Naive thymus-derived CD4-positive, alpha-beta T cell (primary cell): ENCODE measurements at regions not wholly inside any gene's neighbourhood (a gene's known extent, or its start where the extent isn't known, plus 50 kb on each side); places are given as distances from the start of the nearest gene placed in this dataset.

ENCODE experiments used
- ATAC-seq: fragments of 150-1000 bp; cut with Tn5 transposase; 2 replicates; pipeline ENCODE4 v1.10.0; 2021; ENCODE audit warnings: mild to moderate bottlenecking, moderate library complexity
- CTCF ChIA-PET: fragments of 350-600 bp; sonication (Branson Sonifier 250); formaldehyde crosslinking; loops from one replicate; lab custom pipeline; 2021; ENCODE audit warnings: antibody characterized with exemption; lab: Charles Lee
- POLR2A ChIA-PET: fragments of 350-600 bp; sonication (Branson Sonifier 250); formaldehyde crosslinking; loops from one replicate; lab custom pipeline; 2021; ENCODE audit warnings: antibody characterized with exemption, inconsistent platforms; lab: Charles Lee
- DNase-seq, 9 donors: peaks; one replicate each; pipeline versions ENCODE4 v3.0.0 to v3.0.0-alpha.2; 2020 to 2022; ENCODE audit warnings: mixed read lengths in 1 of 9
- H3K27ac ChIP-seq: one replicate; pipeline ENCODE4 v1.7.0; 2013; ENCODE audit warnings: mild to moderate bottlenecking, low read depth, low read length, moderate library complexity
- H3K27me3 ChIP-seq, 2 donors: one replicate each; pipeline ENCODE4 v1.7.0; 2013; ENCODE audit warnings: low read length in 2 of 2, mild to moderate bottlenecking in 2 of 2, moderate library complexity in 2 of 2; ENCODE audit not compliant: control insufficient read depth in 2 of 2, insufficient read depth in 2 of 2
- H3K36me3 ChIP-seq, 3 experiments: 1 replicate in 2 of 3; 2 replicates in 1 of 3; pipeline ENCODE4 v1.7.0; 2013; ENCODE audit warnings: low read length in 3 of 3, mild to moderate bottlenecking in 3 of 3, moderate library complexity in 1 of 3; ENCODE audit not compliant: insufficient read depth in 3 of 3, control insufficient read depth in 2 of 3
- H3K4me1 ChIP-seq, 2 donors: one replicate each; pipeline ENCODE4 v1.7.0; 2013; ENCODE audit warnings: low read length in 2 of 2, mild to moderate bottlenecking in 2 of 2, moderate library complexity in 1 of 2; ENCODE audit not compliant: control insufficient read depth in 2 of 2, insufficient read depth in 2 of 2
- H3K4me3 ChIP-seq: 2 replicates; pipeline ENCODE4 v1.7.0; 2013; ENCODE audit warnings: mild to moderate bottlenecking, low read length
- H3K9me3 ChIP-seq, 3 experiments: 1 replicate in 2 of 3; 2 replicates in 1 of 3; pipeline ENCODE4 v1.7.0; 2013; ENCODE audit warnings: low read length in 3 of 3; ENCODE audit not compliant: control insufficient read depth in 2 of 3
- H3K27ac Mint-ChIP-seq, 9 donors: one replicate each; pipeline ENCODE4 v1.8.0; 2020 to 2022; ENCODE audit warnings: mixed read lengths in 9 of 9, mild to moderate bottlenecking in 8 of 9, moderate library complexity in 5 of 9, inconsistent platforms in 2 of 9
- H3K27me3 Mint-ChIP-seq, 5 donors: one replicate each; pipeline ENCODE4 v1.8.0; 2021 to 2022; ENCODE audit warnings: mixed read lengths in 5 of 5, mild to moderate bottlenecking in 1 of 5
- H3K36me3 Mint-ChIP-seq, 5 donors: one replicate each; pipeline ENCODE4 v1.8.0; 2020 to 2022; ENCODE audit warnings: mixed read lengths in 5 of 5, mild to moderate bottlenecking in 3 of 5, inconsistent platforms in 1 of 5
- H3K4me1 Mint-ChIP-seq, 7 donors: one replicate each; pipeline ENCODE4 v1.8.0; 2020 to 2022; ENCODE audit warnings: mixed read lengths in 7 of 7, mild to moderate bottlenecking in 3 of 7, inconsistent platforms in 1 of 7
- H3K4me3 Mint-ChIP-seq, 10 donors: one replicate each; pipeline ENCODE4 v1.8.0; 2020 to 2022; ENCODE audit warnings: mild to moderate bottlenecking in 10 of 10, mixed read lengths in 10 of 10, moderate library complexity in 6 of 10, inconsistent platforms in 2 of 10
- H3K9me3 Mint-ChIP-seq, 11 donors: one replicate each; pipeline ENCODE4 v1.8.0; 2020 to 2022; ENCODE audit warnings: mixed read lengths in 11 of 11, mild to moderate bottlenecking in 4 of 11, inconsistent platforms in 1 of 11, moderate library complexity in 1 of 11
- intact Hi-C, 2 donors: fragments of 100-400 bp; cut with micrococcal nuclease; formaldehyde crosslinking; loops; one replicate each; pipeline ENCODE4 v1.15.1; 2023

DNA sequence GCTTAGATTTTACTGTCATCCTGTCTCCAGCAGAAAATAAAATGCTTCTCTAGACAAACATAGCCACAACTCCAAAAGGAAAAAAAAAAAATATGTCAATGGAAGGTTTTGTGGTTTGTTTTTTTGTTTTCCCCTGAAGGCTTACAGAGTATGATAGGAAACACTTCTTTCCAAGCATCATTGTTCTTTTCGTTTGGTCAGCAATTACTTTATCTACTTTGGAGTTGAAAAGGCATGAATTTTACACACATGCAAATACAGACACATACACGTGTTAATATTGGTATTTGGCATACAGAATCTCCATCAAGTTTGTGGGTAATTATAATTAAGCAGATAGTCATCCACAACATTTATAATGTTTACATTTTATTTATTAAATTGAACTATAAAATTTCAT lies 496.9 kb upstream of the MBL2 start:
- H3K9me3 ChIP-seq: no peaks in the 10 kb centered on the region
- H3K4me1 ChIP-seq: no peaks in the 10 kb centered on the region
- ChIA-PET POLR2A (no interaction called here), CTCF (no interaction called here)
- Mint-ChIP-seq H3K27ac (no peak overlapping the region), H3K9me3 (peaks cover 0 to 26% (median 9%) of the 10 kb centered on the region in 11 donors), H3K4me3 (no peak overlapping the region), H3K36me3 (no peaks in the 10 kb centered on the region), H3K4me1 (no peaks in the 10 kb centered on the region), H3K27me3 (no peaks in the 10 kb centered on the region)
- no peak overlapping the region for H3K4me3 ChIP-seq
- ATAC-seq: no peak
- DNase-seq: no peak
- no peaks in the 10 kb centered on the region for H3K36me3 ChIP-seq
- intact Hi-C loops: no loop called here
- no peaks in the 10 kb centered on the region for H3K27me3 ChIP-seq
- no peak overlapping the region for H3K27ac ChIP-seq

DNA sequence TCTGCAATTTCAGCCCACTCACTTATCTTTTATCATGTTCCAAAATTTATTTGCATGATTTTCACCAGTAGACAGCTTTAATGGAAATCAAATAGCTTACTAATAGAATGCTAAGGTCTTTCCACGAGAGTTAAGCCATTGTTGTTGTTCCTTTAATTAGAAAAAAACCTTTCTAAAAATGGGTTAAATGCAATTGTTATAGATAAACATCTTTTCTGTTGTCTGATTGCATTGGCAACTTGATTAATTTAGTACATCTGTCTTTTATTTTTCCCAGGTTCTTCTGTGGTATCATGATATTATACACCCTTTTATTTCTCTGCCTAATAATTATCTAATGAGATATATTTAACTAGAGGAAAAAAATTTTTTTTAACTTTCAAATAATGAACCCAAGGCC lies 487.6 kb upstream of the MBL2 start:
- H3K36me3 ChIP-seq: no peaks in the 10 kb centered on the region
- no peaks in the 10 kb centered on the region for H3K4me1 ChIP-seq
- H3K36me3 Mint-ChIP-seq: no peaks in the 10 kb centered on the region
- H3K27me3 Mint-ChIP-seq: no peaks in the 10 kb centered on the region
- H3K4me1 Mint-ChIP-seq: no peaks in the 10 kb centered on the region
- ChIA-PET CTCF (no interaction called here), POLR2A (no interaction called here)
- intact Hi-C loops: no loop called here
- ATAC-seq (no peak), DNase-seq (no peak)
- no peak overlapping the region for H3K27ac Mint-ChIP-seq
- no peak overlapping the region for H3K4me3 ChIP-seq
- no peaks in the 10 kb centered on the region for H3K27me3 ChIP-seq
- H3K9me3 Mint-ChIP-seq: peaks cover 0 to 21% (median 4%) of the 10 kb centered on the region in 11 donors
- no peak overlapping the region for H3K4me3 Mint-ChIP-seq
- H3K27ac ChIP-seq: no peak overlapping the region
- no peaks in the 10 kb centered on the region for H3K9me3 ChIP-seq

DNA sequence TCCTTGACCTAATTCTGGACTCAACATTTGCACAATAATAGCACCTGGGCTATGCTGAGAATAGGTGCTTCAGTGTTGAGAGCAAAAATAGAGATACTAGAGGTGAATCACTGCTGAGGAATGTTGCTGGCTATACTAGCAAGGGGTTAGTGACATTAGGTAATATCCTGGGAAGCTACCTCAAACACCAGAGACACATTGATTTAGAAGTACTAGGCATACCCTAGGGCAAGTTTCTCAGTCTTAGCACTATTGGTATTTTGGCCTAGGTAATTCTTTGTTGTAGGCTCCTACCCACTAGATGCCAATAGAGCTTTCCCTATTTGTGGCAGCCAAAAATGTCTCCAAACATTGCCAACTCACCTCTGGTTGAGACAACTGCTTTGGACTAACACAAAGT lies 484.0 kb upstream of the MBL2 start:
- Histone ChIP-seq H3K9me3 (no peaks in the 10 kb centered on the region), H3K27ac (no peak overlapping the region), H3K4me1 (no peaks in the 10 kb centered on the region), H3K27me3 (no peaks in the 10 kb centered on the region), H3K36me3 (no peaks in the 10 kb centered on the region), H3K4me3 (no peak overlapping the region)
- intact Hi-C loops: no loop called here
- no peaks in the 10 kb centered on the region for H3K4me1 Mint-ChIP-seq
- H3K27me3 Mint-ChIP-seq: no peaks in the 10 kb centered on the region
- no peak for ATAC-seq
- DNase-seq: no peak
- CTCF ChIA-PET: no interaction called here
- no peak overlapping the region for H3K27ac Mint-ChIP-seq
- H3K4me3 Mint-ChIP-seq: no peak overlapping the region
- H3K9me3 Mint-ChIP-seq: peaks cover 0 to 24% (median 13%) of the 10 kb centered on the region in 11 donors
- H3K36me3 Mint-ChIP-seq: no peaks in the 10 kb centered on the region
- POLR2A ChIA-PET: no interaction called here

DNA sequence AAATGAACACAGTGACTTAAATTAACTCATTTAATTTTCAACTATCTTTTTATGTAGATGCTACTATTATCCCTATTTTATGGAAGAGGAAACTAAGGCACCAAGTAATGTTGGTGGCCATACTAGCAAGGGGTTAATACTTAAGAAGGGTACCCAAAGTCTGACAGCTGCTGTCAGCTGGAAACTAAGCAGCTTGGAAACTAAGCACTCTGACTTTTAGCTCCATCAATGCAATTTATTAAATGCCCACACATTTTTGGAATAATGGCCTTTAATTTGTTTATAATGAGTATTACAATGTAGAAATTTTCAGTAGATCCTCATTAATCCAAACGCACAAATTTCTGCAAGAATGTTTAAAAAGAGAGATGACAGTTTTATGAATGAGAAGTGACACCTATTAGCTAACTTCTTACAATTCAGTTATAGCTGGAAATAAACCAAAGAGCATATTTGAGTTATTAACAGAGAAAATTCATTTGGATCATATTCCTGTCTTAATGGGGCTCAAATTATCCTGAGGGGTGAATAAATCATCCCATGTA lies 483.1 kb upstream of the MBL2 start:
- Histone ChIP-seq H3K27ac (no peak overlapping the region), H3K9me3 (no peaks in the 10 kb centered on the region), H3K36me3 (no peaks in the 10 kb centered on the region), H3K27me3 (no peaks in the 10 kb centered on the region), H3K4me1 (no peaks in the 10 kb centered on the region), H3K4me3 (no peak overlapping the region)
- intact Hi-C loops: no loop called here
- Mint-ChIP-seq H3K9me3 (peaks cover 0 to 24% (median 6%) of the 10 kb centered on the region in 11 donors), H3K4me1 (no peaks in the 10 kb centered on the region), H3K36me3 (no peaks in the 10 kb centered on the region), H3K4me3 (no peak overlapping the region), H3K27ac (no peak overlapping the region), H3K27me3 (no peaks in the 10 kb centered on the region)
- ATAC-seq (no peak), DNase-seq (no peak)
- ChIA-PET CTCF (no interaction called here), POLR2A (no interaction called here)

DNA sequence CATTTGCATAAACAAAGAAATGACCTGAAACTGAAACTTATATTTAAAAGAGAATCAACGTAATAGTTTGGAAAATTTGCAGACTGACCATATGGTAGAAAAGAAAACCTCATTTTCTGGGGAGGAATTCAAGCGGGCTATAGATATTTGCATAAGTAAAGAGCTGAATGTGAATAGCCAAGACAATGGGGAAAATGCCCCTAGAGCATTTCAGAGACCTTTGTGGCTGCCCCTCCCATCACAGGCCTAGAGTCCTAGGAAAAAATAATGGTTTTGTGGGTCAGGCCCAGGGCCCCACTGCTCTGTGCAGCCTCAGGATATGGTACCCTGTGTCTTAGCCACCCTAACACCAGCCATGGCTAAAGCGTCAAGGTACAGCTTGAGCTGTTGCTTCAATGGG lies 480.6 kb upstream of the MBL2 start:
- H3K9me3 Mint-ChIP-seq: peaks cover 0 to 26% (median 9%) of the 10 kb centered on the region in 11 donors
- no peaks in the 10 kb centered on the region for H3K4me1 Mint-ChIP-seq
- H3K4me3 Mint-ChIP-seq: no peak overlapping the region
- ChIA-PET CTCF (no interaction called here), POLR2A (no interaction called here)
- Histone ChIP-seq H3K27ac (no peak overlapping the region), H3K9me3 (no peaks in the 10 kb centered on the region), H3K36me3 (no peaks in the 10 kb centered on the region), H3K4me1 (no peaks in the 10 kb centered on the region), H3K27me3 (no peaks in the 10 kb centered on the region), H3K4me3 (no peak overlapping the region)
- no peak for ATAC-seq
- no peaks in the 10 kb centered on the region for H3K36me3 Mint-ChIP-seq
- no peaks in the 10 kb centered on the region for H3K27me3 Mint-ChIP-seq
- intact Hi-C loops: no loop called here
- H3K27ac Mint-ChIP-seq: no peak overlapping the region
- no peak for DNase-seq

DNA sequence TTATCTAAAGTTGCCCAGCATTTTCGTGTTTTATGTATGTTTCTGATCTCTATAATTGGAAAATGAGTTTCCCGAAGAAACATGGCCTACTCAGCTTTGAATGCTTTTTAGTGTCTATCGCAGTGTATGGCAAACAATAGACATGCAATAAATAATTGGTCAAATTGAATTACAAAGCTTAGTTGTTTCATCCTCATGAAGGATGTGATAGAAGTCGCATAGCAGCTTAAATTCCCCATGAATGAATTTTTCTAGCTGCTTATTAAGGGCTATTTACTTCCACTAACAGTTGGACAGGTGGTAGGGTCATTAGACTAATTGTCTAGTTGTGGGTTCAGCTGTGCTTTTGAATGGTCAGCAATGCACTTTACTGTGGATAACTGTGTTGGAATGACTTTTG lies 467.3 kb upstream of the MBL2 start:
- POLR2A ChIA-PET: no interaction called here
- CTCF ChIA-PET: no interaction called here
- Histone ChIP-seq H3K27me3 (no peaks in the 10 kb centered on the region), H3K36me3 (no peaks in the 10 kb centered on the region), H3K4me1 (no peaks in the 10 kb centered on the region), H3K4me3 (no peak overlapping the region), H3K27ac (no peak overlapping the region), H3K9me3 (no peaks in the 10 kb centered on the region)
- peaks cover 0 to 1% (median 0%) of the 10 kb centered on the region in 7 donors for H3K4me1 Mint-ChIP-seq
- DNase-seq (no peak), ATAC-seq (no peak)
- intact Hi-C loops: no loop called here
- H3K36me3 Mint-ChIP-seq: no peaks in the 10 kb centered on the region
- H3K27ac Mint-ChIP-seq: no peak overlapping the region
- peaks cover 0 to 20% (median 5%) of the 10 kb centered on the region in 11 donors for H3K9me3 Mint-ChIP-seq
- H3K4me3 Mint-ChIP-seq: no peak overlapping the region
- H3K27me3 Mint-ChIP-seq: no peaks in the 10 kb centered on the region

DNA sequence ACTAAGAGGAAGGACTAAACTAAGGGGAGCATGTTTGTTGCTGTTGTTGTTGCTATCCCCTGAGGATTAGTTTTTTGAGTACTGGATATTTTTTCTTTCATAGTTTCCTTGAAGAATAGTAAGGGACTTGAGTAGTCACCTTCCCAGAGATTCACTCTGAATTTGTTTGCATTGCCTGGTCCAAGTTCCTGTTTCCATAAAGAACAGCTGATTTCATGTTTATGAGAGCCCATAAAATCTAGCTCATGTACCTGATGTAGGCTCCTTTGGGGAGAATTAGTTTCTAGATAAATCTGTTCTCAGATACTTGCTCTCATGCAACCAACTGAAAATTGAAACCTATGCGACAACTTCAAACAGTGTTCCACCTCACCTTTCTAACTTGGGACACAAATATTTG lies 464.4 kb upstream of the MBL2 start:
- ATAC-seq: no peak
- Mint-ChIP-seq H3K36me3 (no peaks in the 10 kb centered on the region), H3K4me1 (no peaks in the 10 kb centered on the region), H3K27me3 (no peaks in the 10 kb centered on the region), H3K27ac (no peak overlapping the region), H3K9me3 (peaks cover 0 to 31% (median 5%) of the 10 kb centered on the region in 11 donors), H3K4me3 (no peak overlapping the region)
- no peak for DNase-seq
- H3K27me3 ChIP-seq: no peaks in the 10 kb centered on the region
- POLR2A ChIA-PET: no interaction called here
- no peaks in the 10 kb centered on the region for H3K9me3 ChIP-seq
- H3K36me3 ChIP-seq: no peaks in the 10 kb centered on the region
- intact Hi-C loops: no loop called here
- no peak overlapping the region for H3K27ac ChIP-seq
- CTCF ChIA-PET: no interaction called here
- H3K4me3 ChIP-seq: no peak overlapping the region
- H3K4me1 ChIP-seq: no peaks in the 10 kb centered on the region
